Thyroid gland (tissue), 4 donors: ENCODE measurements at regions not wholly inside any gene's neighbourhood (a gene's known extent, or its start where the extent isn't known, plus 50 kb on each side); places are given as distances from the start of the nearest gene placed in this dataset.

Source experiments
- POLR2A ChIP-seq, 2 donors: fragments of 450-650 bp; IDR thresholded peaks; one replicate each; pipeline ENCODE4 v1.6.1; 2017; ENCODE audit warnings: antibody characterized with exemption in 2 of 2, mild to moderate bottlenecking in 2 of 2, moderate library complexity in 1 of 2
- TF ChIP-seq, protein P1 (sequence below), 6 experiments: fragments of 200-600 bp in 3 of 6; fragments of 450-650 bp in 3 of 6; sonication (generic) in 3 of 6; IDR thresholded peaks; one replicate each; pipeline ENCODE4 v1.5.1; 2016 to 2019; ENCODE audit warnings: antibody characterized with exemption in 6 of 6, mild to moderate bottlenecking in 2 of 6, inconsistent platforms in 1 of 6, moderate library complexity in 1 of 6

DNA sequence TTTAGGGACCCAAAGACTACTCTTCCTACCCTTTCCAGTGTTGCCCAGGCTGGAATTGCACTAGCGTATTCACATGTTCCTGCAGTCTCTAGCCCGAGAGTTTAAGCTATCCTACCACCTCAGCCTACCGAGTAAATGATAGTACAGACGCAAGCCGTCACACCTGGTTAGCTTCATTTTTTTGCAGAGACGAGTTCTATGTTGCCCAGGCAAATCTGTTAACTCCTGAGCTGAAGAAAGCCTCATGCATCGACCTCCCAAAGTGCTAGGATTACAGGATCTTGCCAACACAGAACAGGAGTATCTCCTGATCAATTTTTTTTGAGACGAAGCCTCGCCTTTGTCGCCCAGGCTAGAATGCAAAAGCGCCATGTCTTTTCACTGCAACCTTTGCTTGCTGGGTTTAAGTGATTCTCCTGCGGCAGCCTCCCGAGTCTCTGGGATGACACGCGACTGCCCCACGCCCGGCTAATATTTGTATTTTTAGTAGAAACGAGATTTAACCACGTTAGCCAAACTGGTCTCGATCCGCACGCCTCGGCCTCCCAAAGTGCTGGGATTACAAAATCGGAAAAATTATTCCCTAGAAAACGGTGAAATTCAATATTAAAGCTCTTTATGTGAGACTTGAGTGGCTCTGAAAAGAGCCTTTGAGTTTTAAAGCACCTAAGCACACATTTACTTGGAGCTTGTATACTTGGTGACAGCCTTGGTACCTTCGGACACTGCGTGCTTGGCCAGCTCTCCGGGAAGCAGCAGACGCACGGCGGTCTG, 128.5 kb downstream of the HFE start:
- TF ChIP-seq, protein P1, sequence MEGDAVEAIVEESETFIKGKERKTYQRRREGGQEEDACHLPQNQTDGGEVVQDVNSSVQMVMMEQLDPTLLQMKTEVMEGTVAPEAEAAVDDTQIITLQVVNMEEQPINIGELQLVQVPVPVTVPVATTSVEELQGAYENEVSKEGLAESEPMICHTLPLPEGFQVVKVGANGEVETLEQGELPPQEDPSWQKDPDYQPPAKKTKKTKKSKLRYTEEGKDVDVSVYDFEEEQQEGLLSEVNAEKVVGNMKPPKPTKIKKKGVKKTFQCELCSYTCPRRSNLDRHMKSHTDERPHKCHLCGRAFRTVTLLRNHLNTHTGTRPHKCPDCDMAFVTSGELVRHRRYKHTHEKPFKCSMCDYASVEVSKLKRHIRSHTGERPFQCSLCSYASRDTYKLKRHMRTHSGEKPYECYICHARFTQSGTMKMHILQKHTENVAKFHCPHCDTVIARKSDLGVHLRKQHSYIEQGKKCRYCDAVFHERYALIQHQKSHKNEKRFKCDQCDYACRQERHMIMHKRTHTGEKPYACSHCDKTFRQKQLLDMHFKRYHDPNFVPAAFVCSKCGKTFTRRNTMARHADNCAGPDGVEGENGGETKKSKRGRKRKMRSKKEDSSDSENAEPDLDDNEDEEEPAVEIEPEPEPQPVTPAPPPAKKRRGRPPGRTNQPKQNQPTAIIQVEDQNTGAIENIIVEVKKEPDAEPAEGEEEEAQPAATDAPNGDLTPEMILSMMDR (IDR thresholded peaks at IDR 0.05): no peak
- TF ChIP-seq POLR2A (IDR thresholded peaks at IDR 0.05): no peak
